ENCODE measurements at regions not wholly inside any gene's neighbourhood (a gene's known extent, or its start where the extent isn't known, plus 50 kb on each side); places are given as distances from the start of the nearest gene placed in this dataset.
"Not testable (repeated sequence)": the region's sequence is repeated elsewhere in the genome, so short reads cannot be mapped to it uniquely, and the experiment has no call there.

- no peaks in the 10 kb centered on the region for H3K4me1 ChIP-seq (ENCODE audit: control insufficient read depth, insufficient read depth, low read length, poor library complexity, severe bottlenecking)
These were observed 271.0 kb upstream of the GALNT5 start for GRCh38 chr2:156986339-156986988.

GRCh38 chr2:156999661-157000060, 257.8 kb upstream of the GALNT5 start:
- H3K9me3 Mint-ChIP-seq, result peaks cover 0 to 4% (median 0%) of the 10 kb centered on the region in 7 donors

More at GRCh38 chr2:156986339-156986988, 271.0 kb upstream of the GALNT5 start:
- no peaks in the 10 kb centered on the region for H3K36me3 Mint-ChIP-seq
- H3K27ac Mint-ChIP-seq, result no peak overlapping the region
- peaks cover 0 to 2% (median 0%) of the 10 kb centered on the region in 7 donors for H3K9me3 Mint-ChIP-seq
- Histone ChIP-seq H3K27ac (ENCODE audit: insufficient read depth, low read length, poor library complexity, severe bottlenecking) (no peak overlapping the region), H3K4me3 (ENCODE audit: low read depth, low read length) (no peak overlapping the region), H3K36me3 (ENCODE audit: control insufficient read depth, insufficient read depth, low read length) (no peaks in the 10 kb centered on the region), H3K27me3 (ENCODE audit: control insufficient read depth, insufficient read depth, low read length) (no peaks in the 10 kb centered on the region), H3K9me3 (ENCODE audit: control insufficient read depth in 2 of 2, low read length in 2 of 2) (no peaks in the 10 kb centered on the region)
- H3K4me3 Mint-ChIP-seq, result no peak overlapping the region
- ATAC-seq (ENCODE audit: low read depth in 2 of 2) (no peak), DNase-seq (no peak)
- no peaks in the 10 kb centered on the region for H3K4me1 Mint-ChIP-seq
- H3K27me3 Mint-ChIP-seq, result no peaks in the 10 kb centered on the region

DNA sequence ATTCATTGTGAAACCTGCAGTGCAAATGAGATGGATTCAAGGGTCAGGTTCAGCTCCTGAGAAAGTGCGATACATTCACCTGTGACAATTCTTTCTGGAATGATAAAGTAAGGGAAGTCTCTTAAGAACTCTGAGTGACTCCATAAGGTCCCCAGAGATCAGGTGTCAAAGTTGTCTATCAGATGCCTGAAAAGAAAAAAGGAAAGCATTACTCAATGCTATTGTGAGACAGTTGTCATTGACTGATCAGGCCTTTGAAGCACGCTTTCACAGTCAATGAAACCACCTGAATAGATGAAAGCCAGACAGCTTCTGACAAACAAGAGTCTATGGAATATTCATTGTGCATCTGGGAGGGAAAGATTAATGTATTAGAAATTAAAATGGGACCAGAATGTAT, 252.7 kb upstream of the GALNT5 start:
- H3K27ac Mint-ChIP-seq, result no peak overlapping the region
- ATAC-seq (ENCODE audit: low read depth in 2 of 2), result no peak
- H3K4me3 Mint-ChIP-seq, result no peak overlapping the region
- H3K27me3 Mint-ChIP-seq, result no peaks in the 10 kb centered on the region
- Histone ChIP-seq H3K9me3 (ENCODE audit: control insufficient read depth in 2 of 2, low read length in 2 of 2) (no peaks in the 10 kb centered on the region), H3K4me3 (ENCODE audit: low read depth, low read length) (no peak overlapping the region), H3K27ac (ENCODE audit: insufficient read depth, low read length, poor library complexity, severe bottlenecking) (no peak overlapping the region), H3K27me3 (ENCODE audit: control insufficient read depth, insufficient read depth, low read length) (no peaks in the 10 kb centered on the region), H3K36me3 (ENCODE audit: control insufficient read depth, insufficient read depth, low read length) (no peaks in the 10 kb centered on the region), H3K4me1 (ENCODE audit: control insufficient read depth, insufficient read depth, low read length, poor library complexity, severe bottlenecking) (no peaks in the 10 kb centered on the region)
- DNase-seq, result no peak
- H3K9me3 Mint-ChIP-seq, result peaks cover 0 to 4% (median 0%) of the 10 kb centered on the region in 7 donors
- no peaks in the 10 kb centered on the region for H3K4me1 Mint-ChIP-seq
- no peaks in the 10 kb centered on the region for H3K36me3 Mint-ChIP-seq

More at GRCh38 chr2:156999661-157000060, 257.8 kb upstream of the GALNT5 start:
- Histone ChIP-seq H3K9me3 (ENCODE audit: control insufficient read depth in 2 of 2, low read length in 2 of 2) (no peaks in the 10 kb centered on the region), H3K27ac (ENCODE audit: insufficient read depth, low read length, poor library complexity, severe bottlenecking) (no peak overlapping the region), H3K4me3 (ENCODE audit: low read depth, low read length) (no peak overlapping the region), H3K4me1 (ENCODE audit: control insufficient read depth, insufficient read depth, low read length, poor library complexity, severe bottlenecking) (no peaks in the 10 kb centered on the region), H3K36me3 (ENCODE audit: control insufficient read depth, insufficient read depth, low read length) (no peaks in the 10 kb centered on the region), H3K27me3 (ENCODE audit: control insufficient read depth, insufficient read depth, low read length) (no peaks in the 10 kb centered on the region)
- DNase-seq (no peak), ATAC-seq (ENCODE audit: low read depth in 2 of 2) (no peak)
- H3K4me1 Mint-ChIP-seq, result no peaks in the 10 kb centered on the region
- no peaks in the 10 kb centered on the region for H3K36me3 Mint-ChIP-seq
- H3K27ac Mint-ChIP-seq, result no peak overlapping the region
- H3K4me3 Mint-ChIP-seq, result no peak overlapping the region
- no peaks in the 10 kb centered on the region for H3K27me3 Mint-ChIP-seq

- H3K4me1 ChIP-seq (ENCODE audit: control insufficient read depth, insufficient read depth, low read length, poor library complexity, severe bottlenecking), result no peaks in the 10 kb centered on the region
These were observed 242.4 kb upstream of the GALNT5 start for GRCh38 chr2:157015015-157015575.

DNA sequence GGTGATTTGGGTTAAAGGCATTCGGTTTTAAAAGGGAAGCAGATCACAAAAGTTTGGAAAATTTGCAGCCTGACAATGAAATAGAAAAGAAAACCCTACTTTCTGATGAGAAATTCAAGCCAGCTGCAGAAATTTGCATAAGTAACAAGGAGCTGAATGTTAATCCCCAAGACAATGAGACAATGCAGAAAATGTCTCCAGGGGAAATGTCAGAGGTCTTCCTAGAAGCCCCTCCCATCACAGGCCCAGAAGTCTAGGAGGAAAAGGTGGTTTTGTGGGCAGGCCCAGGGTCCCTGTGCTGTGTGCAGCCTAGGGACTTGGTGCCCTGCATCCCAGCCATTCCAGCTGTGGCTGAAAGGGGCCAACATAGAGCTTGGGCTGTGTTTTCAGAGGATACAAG, 234.2 kb upstream of the GALNT5 start:
- not testable (repeated sequence) for DNase-seq, H3K27ac Mint-ChIP-seq, H3K36me3 Mint-ChIP-seq

More at GRCh38 chr2:157015015-157015575, 242.4 kb upstream of the GALNT5 start:
- DNase-seq (no peak), ATAC-seq (ENCODE audit: low read depth in 2 of 2) (no peak)
- Histone ChIP-seq H3K27ac (ENCODE audit: insufficient read depth, low read length, poor library complexity, severe bottlenecking) (no peak overlapping the region), H3K9me3 (ENCODE audit: control insufficient read depth in 2 of 2, low read length in 2 of 2) (no peaks in the 10 kb centered on the region), H3K4me3 (ENCODE audit: low read depth, low read length) (no peak overlapping the region), H3K27me3 (ENCODE audit: control insufficient read depth, insufficient read depth, low read length) (no peaks in the 10 kb centered on the region), H3K36me3 (ENCODE audit: control insufficient read depth, insufficient read depth, low read length) (no peaks in the 10 kb centered on the region)
- Mint-ChIP-seq H3K27me3 (peaks cover 6% of the 10 kb centered on the region), H3K4me1 (no peaks in the 10 kb centered on the region), H3K36me3 (no peaks in the 10 kb centered on the region), H3K27ac (no peak overlapping the region), H3K4me3 (no peak overlapping the region), H3K9me3 (peaks cover 0 to 5% (median 0%) of the 10 kb centered on the region in 7 donors)

GRCh38 chr2:157024129-157024528, 233.4 kb upstream of the GALNT5 start:
- Mint-ChIP-seq H3K36me3 (no peaks in the 10 kb centered on the region), H3K4me1 (no peaks in the 10 kb centered on the region), H3K9me3 (peaks cover 0 to 8% (median 2%) of the 10 kb centered on the region in 7 donors), H3K27me3 (no peaks in the 10 kb centered on the region), H3K4me3 (no peak overlapping the region), H3K27ac (no peak overlapping the region)
- Histone ChIP-seq H3K27me3 (ENCODE audit: control insufficient read depth, insufficient read depth, low read length) (no peaks in the 10 kb centered on the region), H3K4me1 (ENCODE audit: control insufficient read depth, insufficient read depth, low read length, poor library complexity, severe bottlenecking) (no peaks in the 10 kb centered on the region), H3K4me3 (ENCODE audit: low read depth, low read length) (no peak overlapping the region), H3K9me3 (ENCODE audit: control insufficient read depth in 2 of 2, low read length in 2 of 2) (no peaks in the 10 kb centered on the region), H3K27ac (ENCODE audit: insufficient read depth, low read length, poor library complexity, severe bottlenecking) (no peak overlapping the region), H3K36me3 (ENCODE audit: control insufficient read depth, insufficient read depth, low read length) (no peaks in the 10 kb centered on the region)
- ATAC-seq (ENCODE audit: low read depth in 2 of 2), result no peak
- DNase-seq, result no peak

More for the DNA sequence above, 234.2 kb upstream of the GALNT5 start:
- ATAC-seq (ENCODE audit: low read depth in 2 of 2); H3K4me3 ChIP-seq (ENCODE audit: low read depth, low read length); H3K27me3 Mint-ChIP-seq; H3K4me3 Mint-ChIP-seq; H3K9me3 ChIP-seq (ENCODE audit: control insufficient read depth in 2 of 2, low read length in 2 of 2); H3K4me1 Mint-ChIP-seq; H3K27me3 ChIP-seq (ENCODE audit: control insufficient read depth, insufficient read depth, low read length); H3K36me3 ChIP-seq (ENCODE audit: control insufficient read depth, insufficient read depth, low read length); H3K9me3 Mint-ChIP-seq; H3K4me1 ChIP-seq (ENCODE audit: control insufficient read depth, insufficient read depth, low read length, poor library complexity, severe bottlenecking); H3K27ac ChIP-seq (ENCODE audit: insufficient read depth, low read length, poor library complexity, severe bottlenecking): not testable (repeated sequence)

- ATAC-seq (ENCODE audit: low read depth in 2 of 2), result no peak
- Mint-ChIP-seq H3K27me3 (no peaks in the 10 kb centered on the region), H3K27ac (no peak overlapping the region), H3K9me3 (peaks cover 0 to 1% (median 0%) of the 10 kb centered on the region in 7 donors), H3K4me3 (no peak overlapping the region), H3K4me1 (no peaks in the 10 kb centered on the region), H3K36me3 (no peaks in the 10 kb centered on the region)
- H3K27ac ChIP-seq (ENCODE audit: insufficient read depth, low read length, poor library complexity, severe bottlenecking), result no peak overlapping the region
- no peak for DNase-seq
- no peaks in the 10 kb centered on the region for H3K9me3 ChIP-seq (ENCODE audit: control insufficient read depth in 2 of 2, low read length in 2 of 2)
- no peaks in the 10 kb centered on the region for H3K4me1 ChIP-seq (ENCODE audit: control insufficient read depth, insufficient read depth, low read length, poor library complexity, severe bottlenecking)
- no peak overlapping the region for H3K4me3 ChIP-seq (ENCODE audit: low read depth, low read length)
- H3K27me3 ChIP-seq (ENCODE audit: control insufficient read depth, insufficient read depth, low read length), result no peaks in the 10 kb centered on the region
- H3K36me3 ChIP-seq (ENCODE audit: control insufficient read depth, insufficient read depth, low read length), result no peaks in the 10 kb centered on the region
These were observed 225.5 kb upstream of the GALNT5 start for GRCh38 chr2:157032017-157032416.

DNA sequence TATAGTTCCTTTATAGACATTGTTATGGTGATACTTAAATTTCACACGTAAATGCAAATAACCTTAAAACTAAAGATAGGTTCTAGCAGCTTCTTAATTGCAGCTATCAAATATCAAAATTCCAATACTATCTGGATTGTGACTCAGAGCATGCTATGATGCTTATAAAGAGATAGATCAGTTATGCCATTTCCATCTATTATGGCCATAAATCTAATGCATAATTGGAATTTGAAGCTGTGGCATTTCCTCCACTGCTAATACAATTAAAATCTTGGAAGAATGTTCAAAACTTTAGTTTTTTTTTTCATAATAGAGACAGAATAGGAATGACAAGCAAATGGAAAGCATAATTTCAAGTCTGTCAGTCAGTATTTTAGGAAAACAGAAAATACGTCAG, 220.8 kb upstream of the GALNT5 start:
- H3K36me3 Mint-ChIP-seq, result no peaks in the 10 kb centered on the region
- H3K9me3 Mint-ChIP-seq, result no peaks in the 10 kb centered on the region
- Histone ChIP-seq H3K27ac (ENCODE audit: insufficient read depth, low read length, poor library complexity, severe bottlenecking) (no peak overlapping the region), H3K27me3 (ENCODE audit: control insufficient read depth, insufficient read depth, low read length) (no peaks in the 10 kb centered on the region), H3K4me3 (ENCODE audit: low read depth, low read length) (no peak overlapping the region), H3K4me1 (ENCODE audit: control insufficient read depth, insufficient read depth, low read length, poor library complexity, severe bottlenecking) (no peaks in the 10 kb centered on the region), H3K9me3 (ENCODE audit: control insufficient read depth in 2 of 2, low read length in 2 of 2) (no peaks in the 10 kb centered on the region), H3K36me3 (ENCODE audit: control insufficient read depth, insufficient read depth, low read length) (no peaks in the 10 kb centered on the region)
- H3K4me1 Mint-ChIP-seq, result no peaks in the 10 kb centered on the region
- H3K27ac Mint-ChIP-seq, result no peak overlapping the region
- ATAC-seq (ENCODE audit: low read depth in 2 of 2), result no peak
- H3K4me3 Mint-ChIP-seq, result no peak overlapping the region
- no peaks in the 10 kb centered on the region for H3K27me3 Mint-ChIP-seq
- no peak for DNase-seq

Measured in CD4-positive, CD25-positive, alpha-beta regulatory T cell (primary cell).